MM.1S (cell line): ENCODE measurements at regions not wholly inside any gene's neighbourhood (a gene's known extent, or its start where the extent isn't known, plus 50 kb on each side); places are given as distances from the start of the nearest gene placed in this dataset.

ENCODE experiments used
- CTCF ChIP-seq: fragments of 300-600 bp; sonication (generic); IDR thresholded peaks from 2 replicates; pipeline ENCODE4 v1.5.1; 2016; ENCODE audit warnings: antibody characterized with exemption, low read length, mixed read lengths
- EZH2 ChIP-seq: fragments of 300-600 bp; sonication (generic); optimal IDR thresholded peaks from 2 replicates; pipeline ENCODE3; 2017; ENCODE audit warnings: low read depth, mild to moderate bottlenecking, antibody characterized with exemption, low read length, mixed read lengths

GRCh38 chr7:25678215-25678614 lies 449.9 kb upstream of the NPVF start:
- TF ChIP-seq CTCF (no peak), EZH2 (no peak)
